ELR (cell line): ENCODE measurements at regions not wholly inside any gene's neighbourhood (a gene's known extent, or its start where the extent isn't known, plus 50 kb on each side); places are given as distances from the start of the nearest gene placed in this dataset.

Experiments used
- DNase-seq: peaks from one replicate; pipeline ENCODE4 v3.0.0-alpha.2; 2015; ENCODE audit warnings: low read depth

DNA sequence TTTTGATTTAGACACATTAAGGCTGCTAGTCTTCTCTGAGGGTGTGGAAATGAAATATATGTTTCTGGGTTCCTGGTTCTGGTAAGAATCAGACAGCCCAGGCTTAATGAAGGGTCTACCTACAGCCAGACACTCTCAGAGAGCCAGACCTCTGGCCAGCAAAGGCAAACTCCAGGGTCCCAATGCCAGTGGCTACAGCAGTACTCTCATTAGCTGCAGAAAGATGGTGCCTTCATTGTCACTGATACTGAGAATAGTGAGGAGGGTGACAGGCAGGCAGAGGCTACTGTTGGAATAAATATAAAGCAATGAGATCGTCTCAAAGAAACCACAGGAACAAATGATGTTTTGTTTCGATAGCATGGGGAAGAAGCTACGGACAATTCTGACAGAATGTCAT is 437.6 kb downstream of the GPM6A start:
- DNase-seq: no peak

GRCh38 chr4:175376287-175376977 is 435.6 kb downstream of the GPM6A start:
- DNase-seq: no peak

DNA sequence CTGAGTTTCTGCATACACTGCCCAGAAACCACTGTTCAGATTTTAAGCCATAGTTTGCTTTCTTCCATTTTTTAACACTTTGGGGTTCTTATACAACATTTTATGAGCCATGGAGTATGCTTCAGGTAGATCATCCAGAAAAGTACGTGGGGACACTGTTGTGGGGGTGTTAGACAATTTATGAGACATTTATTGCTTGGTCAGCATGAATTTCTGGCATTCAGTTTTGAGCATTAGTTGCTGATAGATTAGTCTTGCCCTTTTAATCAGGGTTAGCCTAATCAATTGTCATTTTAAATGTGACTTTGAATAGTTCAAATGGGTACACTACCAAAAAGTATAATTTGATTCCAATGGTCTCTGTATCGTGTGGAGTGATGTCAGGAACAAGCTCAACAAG is 434.9 kb downstream of the GPM6A start:
- no peak for DNase-seq

GRCh38 chr4:175378372-175378771 is 433.7 kb downstream of the GPM6A start:
- DNase-seq: no peak

DNA sequence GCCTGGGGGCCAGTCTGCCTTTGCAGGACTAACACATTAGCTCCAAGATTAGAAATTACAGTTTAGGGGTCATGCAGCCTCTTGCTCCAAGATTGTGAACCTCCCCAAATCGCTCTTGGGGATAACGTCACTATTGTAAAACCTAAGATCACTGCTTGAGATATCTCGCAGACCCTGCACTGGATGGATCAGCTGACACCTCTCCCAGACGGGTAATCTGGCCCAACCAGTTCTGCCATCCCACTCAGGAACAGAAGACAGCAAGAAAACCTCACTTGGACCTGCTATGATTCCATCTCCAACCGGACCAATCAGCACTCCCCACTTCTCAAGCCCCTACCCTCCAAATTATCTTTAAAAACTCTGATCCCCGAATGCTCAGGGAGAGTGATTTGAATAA is 431.2 kb downstream of the GPM6A start:
- DNase-seq: no peak

DNA sequence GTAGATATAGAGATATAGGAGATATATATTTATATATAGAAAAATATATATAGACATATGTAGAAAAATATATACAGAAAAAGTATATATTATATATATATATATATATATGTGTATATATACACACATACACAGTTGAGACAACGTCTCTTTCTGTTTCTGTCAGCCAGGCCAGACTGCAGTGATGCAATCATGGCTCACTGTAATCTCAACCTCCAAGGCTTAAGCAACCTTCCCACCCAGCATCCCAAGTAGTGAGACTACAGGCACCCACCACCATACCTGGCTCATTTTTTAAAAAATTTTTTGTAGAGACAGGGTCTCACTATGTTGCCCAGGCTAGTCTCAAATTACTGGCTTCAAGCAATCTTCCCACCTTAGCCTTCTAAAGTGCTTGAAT is 426.3 kb downstream of the GPM6A start:
- DNase-seq: no peak

DNA sequence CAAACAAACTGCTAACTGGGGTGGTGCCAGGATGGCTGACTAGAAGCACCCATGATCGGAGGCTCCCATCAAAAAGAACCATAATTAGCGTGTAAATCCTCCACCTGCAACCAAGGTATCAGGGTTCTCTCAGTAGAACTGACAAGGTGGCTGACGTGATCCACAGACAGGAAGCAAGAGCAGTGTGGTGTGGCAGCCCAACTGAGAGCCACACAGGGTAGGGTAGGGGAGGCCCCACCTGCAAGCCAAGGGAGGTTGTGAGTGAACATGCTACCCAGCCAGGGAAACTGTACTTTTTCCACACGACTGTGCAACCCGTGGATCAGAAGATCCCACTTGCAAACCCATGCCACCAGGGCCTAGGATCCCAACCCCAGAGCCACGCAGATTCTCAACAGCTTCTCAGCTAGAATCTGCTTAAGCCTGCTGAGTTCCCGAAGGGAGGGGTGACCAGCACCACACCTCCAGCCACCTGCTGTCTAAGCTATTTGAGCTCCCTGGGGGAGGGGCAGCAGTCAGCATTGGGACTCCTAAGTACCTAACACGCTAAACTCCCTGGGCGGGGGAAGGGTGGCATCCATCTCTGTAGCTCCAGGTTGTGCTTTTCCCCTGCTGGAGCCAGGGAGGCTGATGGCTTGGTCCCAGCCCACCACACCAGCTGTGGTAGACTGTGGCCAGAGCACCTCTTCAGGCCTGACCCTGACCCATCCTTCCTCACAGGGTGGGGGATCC is 425.1 kb downstream of the GPM6A start:
- no peak for DNase-seq

GRCh38 chr4:175394208-175394607 is 417.9 kb downstream of the GPM6A start:
- DNase-seq: no peak

GRCh38 chr4:175405961-175406360 is 406.1 kb downstream of the GPM6A start:
- DNase-seq: no peak

- DNase-seq: no peak
Observed at GRCh38 chr4:175407926-175408325, 404.1 kb downstream of the GPM6A start.

DNA sequence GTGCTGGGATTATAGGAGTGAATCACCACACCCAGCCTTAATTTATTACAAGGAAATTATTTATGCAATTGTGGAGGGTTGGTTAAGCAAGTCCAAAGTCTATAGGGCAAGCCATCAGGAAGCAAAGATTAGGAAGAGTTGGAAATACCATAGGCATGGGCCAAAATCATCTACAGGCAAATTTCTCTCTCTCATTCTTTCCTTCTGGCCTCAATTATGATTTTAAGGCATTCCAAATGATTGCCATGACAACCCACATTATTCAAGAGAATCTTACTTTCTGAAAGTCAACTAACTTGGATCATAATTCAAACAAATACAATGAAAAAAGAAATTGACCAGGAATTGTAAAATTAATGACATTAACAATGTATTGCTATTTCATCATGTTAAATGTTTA is 400.8 kb downstream of the GPM6A start:
- no peak for DNase-seq

DNA sequence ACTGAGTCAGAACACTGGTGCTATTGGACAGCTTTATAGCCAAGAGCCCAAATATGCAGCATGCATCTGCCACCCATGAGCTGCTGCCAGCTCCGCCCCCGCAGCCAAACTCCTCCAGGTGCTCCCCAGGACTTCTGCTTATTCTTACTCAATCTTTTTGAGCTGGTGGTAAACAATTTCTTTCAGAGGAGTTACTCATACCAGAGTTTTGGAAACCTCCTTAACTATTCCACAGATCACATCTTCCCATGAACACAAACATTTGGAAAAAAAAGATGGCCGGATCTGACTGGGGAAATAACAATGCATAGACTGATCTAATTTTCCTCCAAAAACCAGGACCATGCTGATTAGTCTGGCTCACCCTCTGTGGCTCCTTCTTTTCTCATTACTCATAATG is 399.9 kb downstream of the GPM6A start:
- DNase-seq: peak; percentile 65

GRCh38 chr4:175412746-175413145 is 399.3 kb downstream of the GPM6A start:
- peak; percentile 72 for DNase-seq

DNA sequence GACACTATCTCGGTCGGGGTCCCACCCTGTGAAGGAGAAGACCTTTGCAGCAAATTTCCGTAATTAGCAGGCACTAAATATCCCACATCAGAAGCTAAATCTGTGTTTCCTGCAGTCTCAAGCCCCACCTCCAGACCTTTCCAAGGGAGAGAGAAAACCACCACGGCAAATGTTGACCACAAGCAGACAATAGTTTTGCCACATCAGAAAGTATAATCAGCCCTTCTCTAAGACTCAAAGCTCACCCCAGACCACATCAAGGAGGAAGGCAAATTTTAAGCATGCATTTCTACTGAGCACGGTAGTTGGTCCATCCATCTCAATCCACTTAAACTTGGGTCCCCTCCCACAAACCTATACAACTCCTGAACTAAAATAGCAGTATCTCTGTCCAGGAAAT is 398.5 kb downstream of the GPM6A start:
- no peak for DNase-seq

DNA sequence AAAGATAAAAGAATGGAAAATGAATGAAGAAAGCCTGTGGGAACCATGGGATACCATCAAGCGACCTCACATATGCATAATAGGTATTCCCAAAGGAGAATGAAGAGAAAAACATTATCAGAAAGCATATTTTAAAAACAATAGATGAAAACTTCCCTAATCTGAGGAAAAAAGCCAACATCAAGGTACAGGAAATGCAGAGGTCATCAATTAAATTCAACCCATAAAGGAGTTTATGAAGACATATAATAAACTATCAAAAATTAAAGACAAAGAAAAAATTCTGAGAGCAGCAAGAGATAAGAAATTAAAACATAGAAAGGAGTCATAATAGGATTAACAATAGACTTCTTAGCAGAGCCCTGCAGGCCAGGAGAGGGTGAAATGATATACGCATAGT is 397.5 kb downstream of the GPM6A start:
- no peak for DNase-seq

DNA sequence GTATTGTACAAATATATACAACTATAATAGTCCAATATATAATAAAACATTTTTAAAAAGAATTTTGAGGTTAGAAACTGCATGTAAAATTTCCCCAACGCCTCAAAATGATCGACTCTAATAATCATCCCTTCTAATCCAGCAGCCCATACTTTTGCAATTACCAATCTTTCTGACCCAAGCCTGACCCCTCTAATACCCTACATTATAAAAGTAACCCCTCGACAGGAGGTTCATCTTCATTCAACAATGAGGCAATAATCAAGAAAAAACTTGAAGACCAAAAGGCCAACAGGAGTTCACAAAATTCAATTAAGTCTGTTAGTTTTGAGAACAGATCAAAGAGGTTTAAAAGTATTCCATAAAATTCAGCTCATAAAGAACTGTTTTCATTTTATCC is 393.5 kb downstream of the GPM6A start:
- no peak for DNase-seq

- DNase-seq: peak; percentile 92
Observed at GRCh38 chr4:175419236-175419718, 392.8 kb downstream of the GPM6A start.

DNA sequence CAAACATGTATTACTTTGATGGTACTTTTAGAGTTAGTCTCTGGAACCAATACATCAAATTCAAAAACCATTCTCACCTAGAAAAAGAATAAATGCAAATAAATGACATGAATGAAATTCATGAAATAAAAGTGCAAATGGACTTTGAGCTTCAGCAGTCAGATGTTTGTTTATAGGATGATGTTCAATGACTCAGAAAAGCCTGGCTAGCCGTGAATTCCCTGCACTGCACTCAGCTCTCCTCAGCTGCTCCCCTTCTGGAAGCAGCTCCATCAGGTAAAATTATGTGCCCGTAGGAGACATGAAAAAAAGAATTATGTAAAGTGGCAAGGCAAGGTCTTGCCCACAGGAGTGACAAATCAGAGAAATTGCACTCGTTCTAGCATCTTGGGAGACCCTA is 390.6 kb downstream of the GPM6A start:
- DNase-seq: peak; percentile 74

- peak; percentile 51 for DNase-seq
Observed at GRCh38 chr4:175422331-175422730, 389.7 kb downstream of the GPM6A start.

DNA sequence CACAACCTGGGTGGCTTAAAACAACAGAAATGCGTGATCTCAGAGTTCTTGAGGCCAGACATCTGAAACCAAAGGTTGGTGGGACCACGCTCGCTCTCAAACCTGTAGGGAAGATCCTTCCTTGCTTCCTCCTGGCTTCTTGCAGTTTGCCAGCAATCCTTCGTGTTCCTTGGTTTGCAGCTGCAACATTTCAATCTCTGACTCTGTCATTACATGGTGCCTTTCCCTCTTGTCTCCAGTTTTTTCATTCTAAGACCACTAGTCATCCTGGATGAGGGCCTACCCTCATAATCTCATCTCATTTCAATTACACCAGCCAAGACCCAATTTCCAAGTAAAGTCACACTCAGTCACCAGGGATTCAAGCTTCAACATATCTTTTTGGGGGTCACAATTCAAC is 388.0 kb downstream of the GPM6A start:
- DNase-seq: no peak

DNA sequence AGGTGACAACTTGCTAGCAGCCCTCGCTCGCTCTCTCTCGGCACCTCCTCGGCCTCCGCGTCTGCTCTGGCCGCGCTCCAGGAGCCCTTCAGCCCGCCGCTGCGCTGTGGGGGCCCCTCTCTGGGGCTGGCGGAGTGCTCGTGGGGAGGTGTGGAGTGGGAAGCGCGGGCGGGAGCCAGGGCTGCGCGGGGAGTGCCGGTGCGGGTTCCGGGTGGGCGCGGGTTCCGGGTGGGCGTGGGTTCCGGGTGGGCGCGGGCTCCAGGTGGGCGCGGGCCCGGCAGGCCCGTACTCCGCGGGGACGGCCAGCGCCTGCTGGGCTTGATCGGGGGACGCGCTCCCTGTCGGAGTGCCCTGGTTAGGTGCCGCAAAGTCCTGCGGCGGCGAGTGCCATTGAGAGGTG is 384.3 kb downstream of the GPM6A start:
- no peak for DNase-seq

- DNase-seq: no peak
Observed at GRCh38 chr4:175431694-175432093, 380.4 kb downstream of the GPM6A start.

GRCh38 chr4:175435381-175435783 is 376.7 kb downstream of the GPM6A start:
- no peak for DNase-seq

DNA sequence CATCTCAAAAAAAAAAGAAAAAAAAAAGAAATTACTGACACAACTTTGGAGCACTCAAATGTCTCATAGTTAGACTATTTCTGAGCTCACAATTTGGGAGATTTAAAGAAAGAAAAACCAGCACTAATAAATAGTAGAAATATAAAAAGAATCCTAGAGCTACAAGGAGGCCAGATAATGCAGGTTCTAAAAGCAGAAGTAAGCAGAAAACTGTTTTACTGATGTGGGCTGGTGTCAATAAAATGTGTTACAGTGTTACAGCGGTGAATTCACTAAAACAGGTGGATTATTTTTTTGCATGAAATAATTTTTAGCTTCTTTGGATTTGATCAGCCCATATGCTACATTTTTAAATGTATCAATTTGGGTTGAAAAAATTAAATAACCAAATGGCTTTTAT is 375.9 kb downstream of the GPM6A start:
- no peak for DNase-seq
